HUES6 (cell line): ENCODE measurements at regions not wholly inside any gene's neighbourhood (a gene's known extent, or its start where the extent isn't known, plus 50 kb on each side); places are given as distances from the start of the nearest gene placed in this dataset.
"Not testable (repeated sequence)": the region's sequence is repeated elsewhere in the genome, so short reads cannot be mapped to it uniquely, and the experiment has no call there.

Source experiments
- H3K27ac ChIP-seq: 2 replicates; pipeline ENCODE4 v1.7.0; 2013; ENCODE audit warnings: low read depth, mild to moderate bottlenecking, low read length, inconsistent platforms
- H3K27me3 ChIP-seq: 2 replicates; pipeline ENCODE4 v1.6.1; 2013; ENCODE audit warnings: low read length; ENCODE audit not compliant: control insufficient read depth, insufficient read depth
- H3K36me3 ChIP-seq: 2 replicates; pipeline ENCODE4 v1.6.1; 2013; ENCODE audit warnings: low read length; ENCODE audit not compliant: control insufficient read depth, insufficient read depth
- H3K4me1 ChIP-seq: 2 replicates; pipeline ENCODE4 v1.6.1; 2013; ENCODE audit warnings: low read length; ENCODE audit not compliant: control insufficient read depth, insufficient read depth
- H3K4me3 ChIP-seq: 2 replicates; pipeline ENCODE4 v1.5.1; 2013; ENCODE audit warnings: low read depth, low read length
- H3K9ac ChIP-seq: one replicate; pipeline ENCODE4 v1.6.1; 2013; ENCODE audit warnings: mild to moderate bottlenecking, low read length
- H3K9me3 ChIP-seq: 2 replicates; pipeline ENCODE4 v1.6.1; 2013; ENCODE audit warnings: low read depth, low read length; ENCODE audit not compliant: control insufficient read depth, insufficient read depth

DNA sequence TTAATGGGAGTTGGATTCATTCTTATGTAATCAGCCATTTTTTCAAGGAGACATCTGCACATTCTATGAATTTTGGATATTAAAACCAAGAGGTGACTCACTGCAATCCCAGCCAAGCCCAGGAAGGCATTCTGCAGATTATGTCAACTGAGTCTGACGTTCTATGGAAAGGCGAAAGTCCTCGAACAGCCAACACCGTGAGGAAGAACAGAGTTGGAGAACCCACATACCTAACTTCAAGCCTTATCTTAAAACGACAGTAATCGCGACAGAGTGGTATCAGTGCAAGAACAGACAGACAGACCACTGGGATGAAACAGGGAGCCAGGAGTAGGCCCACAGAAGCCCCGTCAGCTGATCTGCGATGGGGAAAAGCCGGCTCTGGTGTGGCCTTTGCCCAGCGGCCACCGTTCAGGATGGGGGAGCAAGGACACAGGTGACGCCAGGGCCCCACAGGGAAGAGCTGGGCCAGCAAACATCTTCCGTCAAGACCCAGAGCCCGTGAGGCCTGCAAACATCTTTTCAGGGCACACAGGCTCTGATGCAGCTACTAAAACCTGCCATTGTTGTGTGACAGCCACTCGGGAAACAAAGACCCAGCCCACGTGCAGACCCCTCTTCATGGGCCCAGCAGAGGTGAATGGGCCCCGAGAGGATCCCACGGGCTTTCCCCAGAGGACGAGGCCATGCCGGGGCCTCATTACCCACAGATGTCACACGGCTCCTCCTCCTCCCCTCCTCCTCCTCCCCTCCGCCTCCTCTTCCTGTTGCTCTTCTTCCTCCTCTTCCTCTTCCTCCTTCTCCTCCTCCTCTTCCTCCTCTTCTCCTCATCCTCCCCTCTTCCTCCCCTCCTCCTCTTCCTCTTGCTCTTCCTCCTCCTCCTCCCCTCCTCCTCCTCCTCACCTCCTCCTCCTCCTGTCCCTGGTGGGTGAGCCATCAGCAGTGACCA is 277.6 kb downstream of the ADGRD1 start:
- Histone ChIP-seq H3K27ac (no peak overlapping the region), H3K9me3 (peaks cover 9% of the 10 kb centered on the region; the same call in 1 of the 2 replicates), H3K4me1 (peaks cover 20% of the 10 kb centered on the region), H3K9ac (no peak overlapping the region), H3K4me3 (no peak overlapping the region), H3K27me3 (no peaks in the 10 kb centered on the region), H3K36me3 (no peaks in the 10 kb centered on the region)

DNA sequence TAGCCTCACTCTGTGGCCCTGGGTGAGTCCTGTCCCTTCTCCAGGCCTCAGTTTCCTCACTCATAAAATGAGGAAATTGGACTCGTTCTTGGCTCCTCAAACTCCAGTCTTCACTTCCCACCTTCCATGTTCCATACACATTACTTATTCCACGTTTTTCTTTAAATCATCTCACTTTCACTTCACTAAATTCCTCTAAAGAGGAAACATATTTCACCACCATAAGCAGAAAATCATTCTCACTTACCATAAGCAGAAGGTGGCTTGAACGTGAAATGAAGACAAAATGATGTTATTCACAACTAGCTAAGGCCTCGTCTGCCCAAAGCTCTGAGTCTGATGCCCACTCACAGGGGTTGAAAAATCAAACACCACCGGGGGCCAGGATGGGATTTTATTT is 278.3 kb downstream of the ADGRD1 start:
- Histone ChIP-seq H3K9ac (no peak overlapping the region), H3K4me3 (no peak overlapping the region), H3K27ac (no peak overlapping the region), H3K4me1 (peaks cover 21% of the 10 kb centered on the region), H3K36me3 (no peaks in the 10 kb centered on the region), H3K27me3 (no peaks in the 10 kb centered on the region), H3K9me3 (peaks cover 9% of the 10 kb centered on the region; the same call in 1 of the 2 replicates)

DNA sequence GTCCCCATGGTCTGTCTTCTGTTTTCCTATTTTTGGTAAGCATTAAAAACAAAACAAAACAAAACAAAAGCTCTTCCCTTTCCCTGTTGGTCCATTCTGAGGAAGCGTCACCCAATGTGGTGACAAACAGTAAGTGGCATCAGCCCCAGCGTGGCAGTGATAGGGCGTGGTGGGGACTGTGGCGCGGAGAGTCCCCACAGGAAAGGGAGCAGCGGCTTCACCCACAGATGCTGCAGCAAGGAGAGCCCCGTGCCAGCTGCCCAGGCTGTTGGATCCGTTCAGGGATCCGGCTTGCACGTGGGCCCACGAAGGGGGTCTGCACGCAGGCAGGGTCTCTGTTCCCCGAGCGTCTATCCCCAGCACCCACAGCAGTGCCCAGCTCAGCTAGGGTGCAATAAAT is 279.2 kb downstream of the ADGRD1 start:
- not testable (repeated sequence) for H3K9ac ChIP-seq, H3K36me3 ChIP-seq, H3K9me3 ChIP-seq, H3K27me3 ChIP-seq, H3K27ac ChIP-seq, H3K4me3 ChIP-seq
- peaks cover 24% of the 10 kb centered on the region for H3K4me1 ChIP-seq

DNA sequence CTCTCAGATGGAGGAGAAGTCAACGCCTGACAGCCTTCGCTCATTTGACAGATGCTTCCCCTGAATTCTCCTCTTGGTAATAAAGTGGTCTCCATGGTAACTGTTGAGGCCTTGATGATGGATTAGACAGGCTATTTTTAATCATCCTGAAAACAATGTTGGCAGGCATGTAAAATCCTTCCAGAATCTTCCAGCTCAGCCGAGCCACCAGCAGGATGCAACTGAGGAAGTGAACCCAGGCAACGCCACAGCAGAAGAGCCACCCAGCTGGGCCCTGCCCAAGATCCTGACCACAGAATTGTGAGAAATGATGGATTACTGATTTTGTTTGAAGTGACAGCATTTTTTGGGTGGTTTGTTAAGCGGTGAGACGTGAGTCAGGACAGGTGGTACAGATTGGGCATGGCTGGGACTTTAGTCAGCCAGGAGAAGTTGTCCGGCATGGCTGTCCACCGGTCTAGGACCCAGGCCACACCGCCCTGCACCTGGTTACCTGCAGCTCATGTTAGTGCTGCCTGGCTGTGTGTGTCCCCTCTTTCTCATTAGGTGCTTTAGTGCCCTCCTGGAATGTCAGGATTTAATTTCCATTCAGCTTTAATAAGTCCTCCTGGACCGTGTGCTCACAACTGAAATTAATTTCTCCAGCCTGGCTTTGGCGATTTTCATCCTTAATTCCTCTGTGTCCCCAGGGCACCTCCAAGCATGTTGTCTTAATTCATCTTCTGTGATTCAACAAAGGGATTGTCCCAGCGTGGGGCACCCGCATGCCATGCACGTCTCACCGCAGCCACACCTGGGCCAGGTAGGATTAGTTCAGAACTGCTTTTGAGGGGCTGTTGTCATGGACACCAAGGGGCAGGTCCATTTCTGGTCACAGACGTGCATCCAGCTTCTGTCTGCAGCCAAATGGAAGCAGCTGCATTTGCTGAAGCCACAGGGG is 280.4 kb downstream of the ADGRD1 start:
- not testable (repeated sequence) for H3K27ac ChIP-seq, H3K9ac ChIP-seq, H3K36me3 ChIP-seq, H3K4me3 ChIP-seq, H3K9me3 ChIP-seq, H3K27me3 ChIP-seq
- H3K4me1 ChIP-seq: peaks cover 23% of the 10 kb centered on the region

DNA sequence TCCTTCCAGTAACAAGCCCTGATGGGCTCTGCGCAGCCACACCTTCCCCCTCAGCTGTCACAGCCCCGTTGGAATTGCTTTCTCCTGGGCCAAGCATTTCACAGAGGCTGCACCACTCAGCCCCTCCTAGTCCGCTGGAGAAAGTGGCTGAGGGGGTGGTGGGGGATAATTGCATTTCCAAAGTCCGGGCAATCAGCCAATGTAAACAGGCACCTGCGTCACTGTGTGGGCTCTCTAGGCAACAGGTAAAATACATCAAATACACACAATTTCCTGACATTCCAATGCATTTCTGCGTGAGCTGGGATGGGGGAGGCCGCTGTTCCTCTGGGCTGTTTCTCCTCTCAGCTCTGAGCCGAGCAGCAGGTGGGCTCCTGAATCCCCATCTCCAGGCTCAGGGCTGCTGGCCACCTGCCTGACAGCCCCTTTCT is 281.1 kb downstream of the ADGRD1 start:
- not testable (repeated sequence) for H3K36me3 ChIP-seq, H3K27ac ChIP-seq, H3K9ac ChIP-seq, H3K27me3 ChIP-seq, H3K4me3 ChIP-seq, H3K9me3 ChIP-seq
- peaks cover 15% of the 10 kb centered on the region for H3K4me1 ChIP-seq

DNA sequence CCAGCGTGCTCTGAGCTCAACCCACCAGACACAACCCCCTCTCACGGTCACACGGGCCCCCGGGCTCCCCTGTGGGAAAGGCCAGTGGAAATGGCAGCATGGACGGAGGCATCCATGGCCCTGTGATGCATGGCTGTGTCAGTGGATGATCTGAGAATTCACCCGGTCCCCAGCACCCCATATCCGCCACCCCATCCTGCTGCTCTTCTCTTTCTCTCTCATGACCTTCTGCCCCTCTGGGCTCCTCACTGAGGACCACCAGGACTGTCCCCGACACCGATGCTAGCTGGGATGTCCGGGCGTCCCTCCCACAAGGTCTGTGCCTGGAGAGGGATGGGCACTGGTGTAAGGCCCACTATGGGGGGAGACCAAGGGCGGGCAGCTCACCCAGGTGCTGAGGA is 282.2 kb downstream of the ADGRD1 start:
- H3K9me3 ChIP-seq: peaks cover 9% of the 10 kb centered on the region; the same call in 1 of the 2 replicates

DNA sequence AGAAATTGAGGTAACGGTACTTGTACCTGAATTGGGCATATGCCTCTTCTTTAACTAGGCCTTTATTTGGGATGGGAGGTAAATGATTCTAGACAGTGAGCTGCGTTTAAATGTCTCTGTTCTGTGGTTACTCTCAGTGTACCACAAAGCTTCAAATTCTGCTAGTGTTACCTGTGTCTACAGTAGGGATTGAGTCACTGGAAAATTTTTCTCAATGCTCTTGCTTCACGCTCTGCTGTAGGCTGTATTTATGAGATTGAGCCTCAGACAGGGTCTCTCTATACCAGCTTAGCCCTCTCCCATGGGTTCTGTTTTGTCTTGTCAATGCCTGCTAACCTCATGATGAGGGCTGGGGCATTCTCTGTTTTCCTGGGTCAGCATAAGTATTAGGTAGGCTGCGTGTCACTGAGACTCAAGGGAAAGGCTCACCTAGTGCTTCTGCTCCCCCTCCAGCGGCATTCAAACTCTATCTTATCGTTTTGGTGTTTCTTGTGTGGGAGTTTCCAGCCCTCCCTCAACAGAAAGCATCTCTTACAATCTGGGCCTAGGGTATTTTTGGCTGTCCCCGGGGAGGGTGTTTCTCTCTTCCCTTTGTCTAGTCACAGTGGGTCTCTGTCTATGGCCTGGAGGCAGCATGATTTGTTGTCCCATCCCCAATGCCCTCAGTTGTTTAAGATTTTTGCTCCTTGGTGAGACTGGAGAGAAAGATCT is 285.8 kb downstream of the ADGRD1 start:
- H3K9ac ChIP-seq: no peak overlapping the region
- H3K27ac ChIP-seq: no peak overlapping the region
- peaks cover 15% of the 10 kb centered on the region for H3K9me3 ChIP-seq
- H3K4me3 ChIP-seq: no peak overlapping the region
- H3K27me3 ChIP-seq: no peaks in the 10 kb centered on the region
- H3K4me1 ChIP-seq: peaks cover 5% of the 10 kb centered on the region
- H3K36me3 ChIP-seq: no peaks in the 10 kb centered on the region

More for the DNA sequence above, 282.2 kb downstream of the ADGRD1 start:
- Histone ChIP-seq H3K27me3 (no peaks in the 10 kb centered on the region), H3K36me3 (no peaks in the 10 kb centered on the region), H3K4me3 (no peak overlapping the region), H3K27ac (no peak overlapping the region), H3K9ac (no peak overlapping the region), H3K4me1 (peaks cover 6% of the 10 kb centered on the region)

DNA sequence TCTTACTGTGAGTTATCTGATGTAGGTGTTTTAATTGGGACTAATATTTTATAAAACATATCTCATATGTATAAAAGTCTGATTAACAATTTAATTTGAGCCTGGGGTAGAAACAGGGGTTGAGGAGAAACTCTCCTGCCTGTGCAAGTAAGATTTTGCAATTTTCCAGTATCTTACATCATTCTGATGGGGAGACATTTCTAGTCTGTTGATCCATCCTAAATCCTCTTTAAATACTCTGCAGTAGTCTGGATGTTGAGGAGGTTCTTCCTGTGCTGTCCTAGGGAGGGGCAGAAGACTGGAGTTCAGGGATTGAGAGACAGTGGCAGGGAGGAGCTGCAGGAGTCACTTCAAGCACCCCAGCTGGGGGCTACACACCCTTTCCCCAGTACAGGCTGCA is 287.8 kb downstream of the ADGRD1 start:
- Histone ChIP-seq H3K9me3 (peaks cover 15% of the 10 kb centered on the region), H3K36me3 (no peaks in the 10 kb centered on the region), H3K9ac (no peak overlapping the region), H3K4me1 (peaks cover 5% of the 10 kb centered on the region), H3K4me3 (no peak overlapping the region), H3K27ac (no peak overlapping the region), H3K27me3 (peaks cover 2% of the 10 kb centered on the region; the same call in 1 of the 2 replicates)

DNA sequence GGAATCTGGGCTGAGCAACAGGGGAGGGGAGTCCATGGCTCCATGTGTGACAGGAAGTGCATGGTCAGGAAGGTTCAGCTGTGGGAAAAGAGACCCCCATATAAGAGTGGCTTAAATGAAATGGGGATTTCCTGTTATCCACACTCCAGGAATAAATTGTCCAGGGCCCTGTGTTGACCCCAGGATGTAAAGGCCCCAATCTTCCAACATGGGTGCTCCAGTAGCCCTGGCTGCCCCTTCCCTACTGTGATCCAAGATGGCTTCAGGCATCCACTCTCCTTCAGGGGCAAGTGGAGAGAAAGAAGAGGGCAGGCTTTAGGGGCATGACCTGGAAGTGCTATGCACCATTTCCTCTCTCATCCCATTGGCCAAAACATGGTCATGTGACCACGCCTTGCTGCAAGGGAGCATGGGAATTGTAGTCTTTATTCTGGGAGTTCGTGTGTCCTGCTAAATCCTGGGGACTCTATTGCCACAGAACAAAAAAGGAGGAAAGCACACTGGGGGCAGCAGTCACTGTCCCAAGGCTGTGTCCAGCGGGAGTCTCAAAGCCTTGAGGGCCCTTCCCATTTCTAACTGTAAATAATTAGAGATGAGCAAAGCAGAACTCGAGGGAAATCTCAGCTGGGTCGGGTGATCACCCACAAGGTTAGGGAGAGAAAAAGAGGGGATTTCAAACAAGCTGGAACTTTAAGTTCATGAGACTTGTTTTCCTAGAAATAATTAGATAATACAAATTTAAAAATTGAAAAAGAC is 289.2 kb downstream of the ADGRD1 start:
- H3K4me1 ChIP-seq: no peaks in the 10 kb centered on the region
- H3K27ac ChIP-seq: no peak overlapping the region
- H3K9me3 ChIP-seq: peaks cover 15% of the 10 kb centered on the region
- H3K4me3 ChIP-seq: no peak overlapping the region
- no peaks in the 10 kb centered on the region for H3K36me3 ChIP-seq
- H3K9ac ChIP-seq: no peak overlapping the region
- peaks cover 2% of the 10 kb centered on the region; the same call in 1 of the 2 replicates for H3K27me3 ChIP-seq

DNA sequence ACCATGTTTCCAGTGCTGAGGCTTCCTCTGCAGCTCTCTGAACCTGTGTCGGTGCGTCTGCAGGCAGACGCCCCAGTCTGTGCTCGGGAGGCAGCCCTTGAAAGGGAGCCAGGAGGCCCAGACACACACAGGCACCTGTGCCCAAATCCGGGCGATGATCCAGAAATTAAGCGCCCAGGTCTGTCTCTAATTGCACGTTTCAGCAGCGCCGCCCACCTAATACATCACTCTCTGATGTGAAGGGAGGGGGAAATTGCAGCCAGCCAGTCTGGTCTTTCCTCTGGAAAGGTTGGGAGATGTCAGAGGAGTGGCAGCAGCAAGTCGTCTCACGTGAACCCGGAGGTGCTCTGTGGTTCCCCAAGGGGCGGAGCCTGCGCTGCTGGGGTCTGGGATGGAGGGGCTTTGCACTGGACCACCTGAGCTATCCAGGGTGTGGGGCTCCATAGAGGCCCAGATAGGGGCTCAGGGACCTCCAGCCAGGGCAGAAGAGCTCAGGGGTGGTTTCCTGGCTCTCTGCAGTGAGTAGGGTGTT is 290.5 kb downstream of the ADGRD1 start:
- not testable (repeated sequence) for H3K9ac ChIP-seq, H3K4me3 ChIP-seq, H3K4me1 ChIP-seq, H3K36me3 ChIP-seq, H3K27me3 ChIP-seq, H3K27ac ChIP-seq
- H3K9me3 ChIP-seq: peaks cover 15% of the 10 kb centered on the region
